Epidermal melanocyte (primary cell): ENCODE measurements at regions not wholly inside any gene's neighbourhood (a gene's known extent, or its start where the extent isn't known, plus 50 kb on each side); places are given as distances from the start of the nearest gene placed in this dataset.

Experiments used
- DNase-seq: peaks from one replicate; pipeline ENCODE4 v3.0.0; 2011; ENCODE audit warnings: low spot score; ENCODE audit not compliant: insufficient read length

DNA sequence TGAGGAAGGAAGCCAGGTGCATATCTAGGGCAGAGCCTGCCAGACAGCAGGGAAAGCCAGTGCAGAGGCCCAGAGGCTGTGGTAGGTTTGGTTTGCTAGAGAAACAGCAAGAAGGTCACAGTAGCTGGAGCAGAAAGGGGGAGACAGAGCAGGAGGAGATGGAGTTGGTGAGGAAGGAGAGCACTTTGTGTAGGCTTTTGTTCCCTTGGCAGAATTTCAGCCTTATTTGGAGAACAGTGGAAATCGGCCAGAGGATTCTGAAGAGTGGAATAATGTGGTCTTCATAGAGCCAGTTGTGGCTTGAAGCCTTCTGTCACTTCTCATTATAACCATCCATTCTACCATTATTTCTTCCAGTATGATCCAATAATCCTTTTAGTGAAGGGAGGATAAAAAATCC, 212.9 kb upstream of the FAR2 start:
- no peak for DNase-seq

DNA sequence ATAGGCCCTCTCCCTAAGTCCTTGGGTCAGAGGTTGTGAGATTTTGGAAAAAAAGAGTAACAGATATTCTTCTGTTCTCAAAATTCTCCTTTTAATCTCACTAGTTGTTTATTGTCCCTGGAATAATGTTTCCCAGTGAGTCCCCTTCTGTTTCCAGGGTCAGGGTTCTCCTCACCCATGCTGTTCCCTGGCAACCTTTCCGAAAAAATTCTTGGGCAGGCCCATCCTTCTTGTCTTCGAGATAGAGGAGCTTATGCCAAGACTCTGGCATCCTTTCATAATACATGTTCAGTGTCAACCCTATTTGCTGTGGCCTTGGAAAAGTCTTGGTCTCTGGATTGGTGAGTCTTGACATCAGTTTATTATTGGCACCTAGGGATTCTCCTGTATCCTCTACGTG, 212.4 kb upstream of the FAR2 start:
- no peak for DNase-seq

DNA sequence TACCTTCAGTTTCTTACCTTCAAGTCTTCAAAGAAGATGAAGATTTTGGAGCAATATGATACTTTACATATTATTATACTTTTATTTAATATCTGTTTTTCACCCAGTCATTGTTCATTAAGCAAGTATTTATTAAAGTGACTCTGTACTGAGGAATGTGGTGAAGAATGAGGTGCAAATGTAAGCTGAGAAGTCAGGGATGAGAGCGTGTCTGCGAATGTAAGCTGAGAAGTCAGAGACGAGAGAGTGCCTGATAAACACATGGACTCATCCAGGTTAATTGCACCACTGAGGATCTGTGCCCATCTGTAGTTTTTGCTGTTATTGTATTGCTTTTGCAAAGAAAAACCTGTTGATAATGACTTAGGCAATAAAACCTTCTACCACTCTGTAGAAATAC, 211.9 kb upstream of the FAR2 start:
- DNase-seq, result no peak

DNA sequence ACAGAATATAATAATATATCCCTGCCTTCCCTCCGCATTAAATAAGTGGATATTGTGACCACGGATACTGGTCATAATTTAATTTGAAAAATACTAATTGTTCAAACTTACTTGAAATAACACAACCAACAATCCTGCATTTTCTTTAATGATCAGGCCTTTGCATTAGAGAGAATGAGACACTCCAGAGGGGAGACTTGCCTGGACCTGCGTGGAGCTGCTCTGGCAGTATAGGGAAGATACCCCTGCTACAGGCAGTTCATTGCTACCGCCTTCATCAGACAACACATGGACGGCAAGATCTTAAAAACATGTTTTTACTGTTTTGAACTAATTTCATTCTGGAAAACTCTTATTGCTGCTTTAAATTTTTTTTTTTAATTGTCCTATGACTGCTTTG, 211.0 kb upstream of the FAR2 start:
- no peak for DNase-seq

DNA sequence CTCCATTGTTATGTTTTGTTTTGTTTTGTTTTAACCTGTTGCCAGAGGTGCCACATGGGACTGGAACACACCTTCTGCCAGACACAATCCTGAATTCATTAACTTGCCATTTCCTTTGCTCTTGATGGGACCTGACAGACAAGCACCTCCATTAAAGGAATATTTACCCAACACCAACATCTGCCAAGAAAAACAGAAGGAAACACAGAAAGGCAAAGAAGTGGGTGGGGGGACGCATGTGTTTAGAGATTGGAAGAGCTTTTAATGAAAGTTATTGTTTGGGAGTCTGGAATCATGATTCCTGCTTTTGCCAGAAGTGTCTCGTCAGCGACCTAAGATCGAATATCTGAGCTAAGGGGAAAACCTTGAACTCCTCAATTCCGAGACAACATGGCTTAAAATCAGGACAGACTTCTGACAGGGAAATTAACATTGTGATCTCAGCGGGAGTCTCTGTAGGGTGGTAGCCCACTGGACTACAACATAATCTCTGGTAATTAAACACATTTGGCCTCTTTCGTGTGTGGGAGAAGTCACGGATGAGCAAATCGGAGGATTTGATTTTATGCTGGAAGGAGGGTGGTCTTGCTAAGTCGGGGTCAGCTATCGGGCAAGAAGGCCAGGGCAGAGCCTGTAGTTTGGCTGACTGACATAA, 210.4 kb upstream of the FAR2 start:
- no peak for DNase-seq

DNA sequence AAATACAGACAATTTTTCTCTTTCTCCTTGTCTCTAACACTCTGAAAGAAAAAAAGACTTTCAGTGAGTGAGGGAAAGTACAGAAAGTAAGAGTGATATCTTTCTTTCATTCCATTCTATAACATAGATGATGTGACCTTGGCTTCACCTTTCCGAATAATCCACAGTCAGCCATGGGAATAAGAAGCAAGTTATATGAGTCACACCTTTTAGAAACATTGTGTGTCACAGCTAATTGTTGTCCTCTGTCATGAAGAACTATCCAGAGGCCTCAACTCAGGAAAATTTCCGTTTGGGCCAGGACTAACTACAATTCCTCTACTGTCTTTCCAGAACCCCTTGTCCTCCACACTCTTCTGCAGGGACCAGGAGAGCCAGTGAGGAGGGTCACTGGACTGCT, 209.7 kb upstream of the FAR2 start:
- DNase-seq, result no peak

DNA sequence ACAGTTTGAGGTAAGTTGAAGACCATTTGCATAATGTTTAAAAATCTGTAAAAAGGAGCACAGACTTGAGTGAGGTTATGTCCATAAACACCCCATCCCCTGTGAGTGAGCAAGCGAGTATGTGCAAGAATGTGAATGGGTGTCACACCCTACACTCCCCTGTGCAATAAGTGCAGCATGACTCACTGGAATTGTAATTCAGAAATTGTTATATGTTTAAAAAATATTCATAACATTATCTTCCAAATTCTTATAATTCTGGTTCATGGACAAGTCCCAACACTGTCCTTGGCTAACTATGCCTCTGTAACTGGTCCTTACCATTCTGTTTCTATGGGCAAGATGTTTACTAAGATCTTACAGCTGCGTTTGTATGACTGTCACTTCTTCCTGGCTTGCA, 207.8 kb upstream of the FAR2 start:
- DNase-seq, result no peak

DNA sequence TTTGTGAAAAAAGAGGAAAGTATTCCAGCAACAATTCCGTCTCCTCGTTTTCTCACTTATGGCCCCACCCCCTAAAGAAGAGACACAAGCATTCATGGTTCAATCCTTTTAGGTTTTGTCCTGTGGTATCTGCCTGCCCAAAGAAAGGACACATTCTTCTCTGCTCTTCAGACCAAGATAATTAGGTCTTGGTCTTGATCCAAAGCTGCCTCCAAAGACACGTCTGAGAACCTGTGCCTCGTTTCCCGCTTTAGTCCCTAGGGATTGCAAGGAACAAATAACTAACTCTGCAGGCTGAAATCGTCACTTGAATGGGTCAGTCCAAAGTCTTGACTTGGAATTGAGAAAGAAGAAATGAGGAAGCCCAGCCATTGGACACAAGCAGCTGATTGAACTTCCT, 202.7 kb upstream of the FAR2 start:
- DNase-seq, result no peak

DNA sequence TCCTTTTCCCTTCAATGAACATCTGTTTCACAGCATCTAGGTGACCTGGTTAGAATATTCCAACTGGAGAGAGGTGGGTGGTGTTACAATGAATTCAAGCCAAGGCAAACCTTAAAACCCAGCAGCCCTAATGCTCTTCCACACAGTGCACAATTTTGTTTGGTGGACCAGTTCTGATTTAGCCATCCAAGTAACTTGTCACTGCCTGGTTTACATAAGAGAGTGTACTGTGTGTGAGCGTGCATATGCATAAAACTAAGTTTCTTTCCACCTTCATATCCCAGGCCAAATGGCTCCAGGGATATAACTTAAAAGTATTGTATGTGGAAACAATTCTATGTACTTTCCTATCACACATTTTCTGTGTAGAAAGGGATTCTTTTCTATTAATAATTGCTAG, 200.4 kb upstream of the FAR2 start:
- DNase-seq, result no peak

DNA sequence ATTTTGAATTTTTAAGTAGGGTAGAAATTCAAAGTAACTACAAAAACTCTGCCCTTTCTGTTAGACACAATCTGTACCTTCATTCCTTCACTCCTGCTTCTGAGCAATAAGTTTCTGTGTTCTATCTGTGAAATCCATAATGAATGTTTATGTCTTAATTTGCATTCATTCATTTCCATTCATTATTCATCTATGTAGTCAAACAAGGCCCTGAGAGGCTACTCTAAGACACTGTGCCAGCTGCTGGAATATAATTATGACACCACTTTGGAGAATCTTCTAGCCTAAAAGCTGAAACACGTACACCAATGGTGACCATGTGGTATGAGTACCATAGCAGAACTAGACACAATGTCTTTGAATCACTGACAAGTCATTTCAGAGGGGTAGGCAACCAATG, 199.9 kb upstream of the FAR2 start:
- DNase-seq, result no peak

DNA sequence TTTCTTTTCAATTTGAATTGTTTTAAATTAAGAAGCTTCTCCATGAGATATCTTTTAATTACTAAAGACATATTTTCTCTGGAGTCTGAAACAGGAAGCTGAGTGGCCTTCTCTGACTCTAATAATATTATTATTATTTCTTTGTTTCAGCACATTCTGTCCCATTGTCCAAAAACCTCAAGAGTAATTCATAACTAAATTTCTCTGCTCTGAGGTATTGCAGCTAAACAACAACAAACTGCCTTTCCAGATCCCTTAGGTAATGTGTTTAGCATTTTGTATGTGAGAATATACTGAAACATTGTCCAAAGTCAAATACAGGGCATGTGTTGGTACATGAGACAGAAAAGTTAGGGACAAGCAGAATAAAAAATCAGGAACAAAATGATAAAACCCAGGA, 199.0 kb upstream of the FAR2 start:
- DNase-seq, result no peak

DNA sequence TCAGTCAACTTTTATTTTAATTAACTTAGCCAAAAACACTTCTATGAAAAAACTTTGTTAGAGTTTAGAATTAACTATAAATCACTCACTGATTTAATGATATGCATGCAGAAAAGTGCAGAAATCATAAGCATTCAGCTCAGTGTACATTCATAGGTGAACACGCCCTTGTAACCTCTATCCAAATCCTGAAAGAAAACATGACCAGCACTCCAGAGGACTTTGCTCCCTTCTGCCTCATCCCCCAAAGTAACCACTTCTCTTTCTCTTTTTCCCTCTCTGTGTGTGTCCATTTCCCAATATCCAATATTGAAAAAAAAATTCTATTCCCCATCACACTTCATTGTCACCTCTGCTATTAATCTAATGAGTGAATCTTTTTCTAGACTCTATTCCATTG, 197.1 kb upstream of the FAR2 start:
- DNase-seq, result no peak

DNA sequence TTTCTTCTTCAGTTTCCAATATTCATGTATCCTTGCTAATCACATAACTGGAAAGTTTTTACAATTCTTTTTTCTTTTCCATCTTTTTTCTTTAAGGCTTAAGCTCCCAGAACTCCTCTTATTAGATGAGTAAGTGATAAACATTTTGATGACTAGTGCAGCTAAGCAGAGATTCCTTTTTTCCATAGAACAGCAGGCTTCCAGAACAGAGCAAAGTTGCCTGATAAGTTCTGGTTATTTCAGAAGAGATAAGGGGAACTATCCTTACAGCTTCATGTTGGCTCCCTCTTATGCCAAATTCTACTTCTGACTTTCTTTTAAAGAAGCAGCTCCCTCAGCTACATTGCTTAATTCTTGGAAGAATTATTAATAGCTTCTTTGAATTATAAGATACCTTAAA, 194.7 kb upstream of the FAR2 start:
- DNase-seq, result no peak

DNA sequence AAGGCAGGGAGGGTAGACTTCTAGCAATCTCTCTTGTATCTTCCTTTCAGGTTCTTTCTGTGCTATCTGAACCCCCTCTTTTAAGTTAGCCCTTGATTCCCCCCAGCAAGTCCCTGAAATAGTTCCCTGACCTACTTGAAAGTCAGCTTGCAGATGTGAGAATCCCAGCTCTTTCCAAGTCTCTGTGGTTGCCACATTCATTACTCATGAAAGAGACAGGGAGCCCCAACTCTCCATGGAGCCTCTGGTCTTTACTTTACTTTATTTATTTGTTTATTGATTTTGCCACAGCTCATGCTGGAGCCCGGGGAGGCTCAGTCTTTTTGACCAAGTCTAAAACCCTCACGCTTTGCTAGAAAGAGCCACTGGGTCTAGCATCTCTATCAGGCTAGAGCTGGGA, 193.6 kb upstream of the FAR2 start:
- no peak for DNase-seq

DNA sequence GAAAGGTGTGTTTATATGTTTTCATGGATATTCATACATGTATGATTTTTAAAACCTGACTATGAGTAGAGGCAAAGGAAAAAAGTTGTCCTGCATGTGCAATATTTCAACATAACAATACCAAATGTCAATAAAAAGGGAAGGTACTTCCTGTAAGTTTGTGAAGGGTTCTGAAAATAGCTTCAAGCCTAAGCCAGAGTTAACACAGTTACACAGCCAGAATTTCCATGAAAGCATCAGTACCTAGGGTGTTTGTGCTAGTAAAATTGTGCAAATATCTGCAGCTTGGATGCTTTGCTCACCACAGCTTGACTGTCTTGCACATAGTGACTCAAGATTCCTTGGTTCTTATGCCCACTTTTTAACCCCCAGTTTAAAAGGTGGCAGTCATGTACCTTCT, 193.1 kb upstream of the FAR2 start:
- DNase-seq, result no peak

DNA sequence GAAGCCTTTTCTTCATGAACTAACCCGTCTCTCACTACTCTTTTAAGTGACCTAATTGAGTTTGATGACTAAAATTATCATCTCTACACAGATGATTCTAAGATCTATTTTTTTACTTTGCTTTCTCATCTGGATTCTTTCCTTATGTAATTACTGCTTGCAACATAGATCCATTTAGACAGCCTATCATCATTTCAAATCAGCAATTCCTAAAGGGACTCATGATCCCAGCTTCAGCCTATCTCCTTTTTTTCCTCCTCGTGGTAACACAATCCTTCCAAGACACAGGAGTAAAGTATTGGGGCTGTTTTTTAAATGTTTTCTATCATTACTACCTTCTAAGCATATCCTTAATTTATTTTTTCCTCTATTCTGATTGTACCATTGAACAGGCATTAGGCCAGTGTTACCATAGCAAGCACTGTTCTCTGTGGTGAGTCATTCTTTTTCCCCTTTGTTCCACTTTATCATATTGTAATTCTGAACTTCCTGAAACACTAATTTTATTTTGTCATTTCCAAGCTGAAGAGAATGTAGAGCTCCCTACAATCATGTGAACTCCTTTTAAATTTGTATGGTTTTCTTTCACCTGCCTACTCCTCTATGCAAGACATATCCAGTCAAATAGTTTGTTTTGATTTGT, 190.4 kb upstream of the FAR2 start:
- DNase-seq, result no peak

DNA sequence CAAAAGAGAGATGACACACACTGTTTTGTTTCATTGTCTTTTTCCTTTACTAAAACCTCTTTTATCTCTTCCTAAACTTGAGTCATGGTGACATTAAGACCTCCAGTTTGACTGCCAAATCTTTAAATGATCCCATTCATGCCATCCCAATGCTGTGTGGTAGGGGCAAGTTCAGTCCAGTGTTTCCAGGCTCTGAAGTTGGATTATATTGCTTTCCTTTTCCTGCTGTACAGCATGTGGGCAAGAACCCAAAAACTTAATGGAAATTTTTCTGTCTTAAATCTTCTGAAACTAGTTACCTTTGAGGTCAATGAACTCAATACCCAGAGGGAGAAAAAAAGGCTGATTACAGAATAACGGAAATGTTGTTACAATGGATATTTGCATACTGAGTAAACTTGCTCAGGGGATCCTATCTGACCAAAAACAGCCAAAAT, 187.1 kb upstream of the FAR2 start:
- DNase-seq, result no peak

DNA sequence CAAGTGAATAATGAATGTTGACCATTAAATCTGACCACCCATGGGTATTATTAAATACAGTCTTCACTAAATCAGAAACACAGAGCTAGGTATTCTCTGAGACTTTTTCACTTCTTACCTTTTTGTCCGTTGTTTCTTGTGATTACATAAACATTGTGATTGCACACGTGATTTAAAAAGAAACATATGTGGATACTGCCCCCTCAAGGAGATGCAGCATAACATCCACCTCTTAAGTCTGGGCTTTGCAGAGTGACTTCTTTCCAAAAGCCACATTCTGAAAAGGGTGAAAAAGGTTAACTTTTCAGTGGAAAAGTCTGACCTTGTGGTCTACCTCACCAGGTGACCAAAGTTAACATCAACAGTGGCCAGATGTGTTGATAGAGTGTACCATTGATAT, 185.5 kb upstream of the FAR2 start:
- no peak for DNase-seq

DNA sequence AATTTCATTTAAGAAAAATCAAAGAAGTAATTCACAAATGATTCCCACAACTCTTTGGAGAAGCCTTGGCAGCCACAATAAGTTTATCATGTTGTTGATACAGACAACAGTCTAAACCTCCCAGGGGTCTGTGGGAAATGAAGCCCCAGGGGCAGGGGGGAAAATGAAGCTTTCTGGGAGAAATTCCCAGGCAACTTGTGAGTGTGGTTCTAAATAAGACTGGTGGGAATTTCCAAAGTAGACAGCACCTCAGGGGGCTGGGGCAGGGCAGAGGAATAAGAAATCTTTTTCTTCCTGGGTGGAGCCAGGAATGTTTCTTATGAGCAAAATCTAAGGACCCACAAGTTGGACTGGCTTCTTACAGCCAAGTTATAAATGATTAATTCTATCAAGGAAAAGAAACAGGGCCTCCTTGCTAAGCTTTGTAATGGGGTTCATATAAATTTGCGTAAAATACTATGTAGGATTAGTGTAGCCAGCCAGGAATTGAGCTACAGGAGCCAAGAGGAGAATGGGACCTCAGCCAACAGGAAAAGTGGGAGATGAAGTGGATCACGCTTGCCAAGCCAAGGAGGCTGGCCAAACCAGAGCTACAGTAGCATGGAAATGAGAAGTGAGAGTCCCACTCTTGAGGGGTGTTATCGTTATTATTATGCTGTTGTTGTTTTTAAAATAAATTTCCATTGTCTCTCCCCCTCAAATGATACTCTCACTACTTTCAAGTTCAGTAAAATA, 182.9 kb upstream of the FAR2 start:
- DNase-seq, result no peak

DNA sequence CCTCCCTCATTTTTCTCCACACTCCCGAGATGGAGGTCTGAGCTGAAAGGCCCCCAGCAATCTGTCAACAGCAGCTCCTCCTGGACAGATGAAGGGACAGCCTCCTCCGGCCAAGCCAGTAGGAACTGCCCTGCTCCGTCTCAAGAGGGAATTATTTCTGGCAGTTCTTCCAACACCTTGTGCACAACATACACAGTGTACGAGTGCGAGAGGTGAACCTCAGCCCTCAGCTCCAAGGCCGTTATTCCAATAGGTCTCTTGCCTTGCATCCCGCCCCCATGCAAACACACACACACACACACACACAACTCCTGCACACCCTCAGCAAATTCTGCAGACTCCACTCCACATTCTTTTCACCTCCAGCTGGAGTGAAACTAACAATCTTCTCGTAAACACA, 181.7 kb upstream of the FAR2 start:
- no peak for DNase-seq

DNA sequence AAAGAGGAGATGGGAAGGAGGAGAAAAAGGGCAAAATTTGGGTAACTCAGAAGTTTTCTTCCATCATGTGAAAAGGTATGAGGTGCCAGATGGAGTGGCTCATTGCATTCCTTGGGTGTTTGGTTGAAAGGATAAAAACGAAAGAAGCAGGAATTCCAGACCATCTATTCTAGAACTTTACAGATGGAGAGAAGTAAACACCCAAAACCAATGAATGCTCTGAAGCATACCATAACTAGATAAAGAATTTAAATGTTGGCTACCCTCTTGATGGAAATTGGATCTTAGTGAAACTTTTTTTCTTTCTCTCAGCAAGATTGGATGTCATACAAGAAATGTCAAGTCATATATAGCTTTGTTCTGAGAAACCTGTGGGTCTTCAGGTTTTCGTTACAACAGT, 175.6 kb upstream of the FAR2 start:
- DNase-seq, result no peak

DNA sequence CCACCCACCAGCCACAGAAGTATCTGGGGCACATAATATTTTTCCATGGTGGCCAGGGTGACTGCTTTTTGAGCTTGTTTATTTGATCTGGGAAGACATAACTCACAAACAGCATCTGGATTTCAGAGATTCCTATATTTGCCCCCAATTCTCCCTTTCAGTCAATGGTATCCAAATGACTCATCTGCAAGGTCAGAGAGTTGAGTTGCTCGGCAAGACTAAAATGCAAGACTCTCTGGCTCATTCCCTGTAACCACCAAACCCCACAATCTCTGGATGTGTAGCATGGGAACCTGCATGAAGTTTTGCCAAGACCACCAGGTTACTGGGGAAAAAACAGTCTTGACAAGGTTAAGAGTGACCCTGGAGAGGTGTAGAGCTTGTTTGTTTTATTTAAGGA, 174.9 kb upstream of the FAR2 start:
- DNase-seq, result no peak

DNA sequence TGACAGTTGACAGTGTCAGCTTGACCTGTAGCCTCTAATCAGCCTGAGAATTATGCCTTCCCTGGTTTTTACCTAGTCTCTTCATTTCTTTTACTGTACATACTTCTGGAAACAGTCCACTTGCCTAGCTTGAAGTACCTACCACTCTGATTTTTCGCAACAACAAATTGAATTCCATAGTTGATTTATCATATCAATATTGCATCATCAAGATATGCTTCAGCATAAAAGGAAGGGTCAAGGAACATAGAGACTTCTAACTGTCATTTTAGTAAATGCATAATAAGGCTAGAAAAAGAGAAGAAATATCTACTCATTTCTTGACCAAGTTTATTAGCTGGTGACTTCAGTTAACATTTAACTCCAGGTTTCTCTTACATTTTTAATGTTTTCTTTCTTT, 174.2 kb upstream of the FAR2 start:
- DNase-seq, result no peak
